CD4-positive, alpha-beta T cell treated with Interleukin-12 subunit alpha and Interleukin-12 subunit beta, for 1 hour (primary cell): ENCODE measurements at regions not wholly inside any gene's neighbourhood (a gene's known extent, or its start where the extent isn't known, plus 50 kb on each side); places are given as distances from the start of the nearest gene placed in this dataset.
"Not testable (repeated sequence)": the region's sequence is repeated elsewhere in the genome, so short reads cannot be mapped to it uniquely, and the experiment has no call there.

Experiments used
- DNase-seq: peaks from one replicate; pipeline ENCODE4 v3.0.0-alpha.2; 2020

DNA sequence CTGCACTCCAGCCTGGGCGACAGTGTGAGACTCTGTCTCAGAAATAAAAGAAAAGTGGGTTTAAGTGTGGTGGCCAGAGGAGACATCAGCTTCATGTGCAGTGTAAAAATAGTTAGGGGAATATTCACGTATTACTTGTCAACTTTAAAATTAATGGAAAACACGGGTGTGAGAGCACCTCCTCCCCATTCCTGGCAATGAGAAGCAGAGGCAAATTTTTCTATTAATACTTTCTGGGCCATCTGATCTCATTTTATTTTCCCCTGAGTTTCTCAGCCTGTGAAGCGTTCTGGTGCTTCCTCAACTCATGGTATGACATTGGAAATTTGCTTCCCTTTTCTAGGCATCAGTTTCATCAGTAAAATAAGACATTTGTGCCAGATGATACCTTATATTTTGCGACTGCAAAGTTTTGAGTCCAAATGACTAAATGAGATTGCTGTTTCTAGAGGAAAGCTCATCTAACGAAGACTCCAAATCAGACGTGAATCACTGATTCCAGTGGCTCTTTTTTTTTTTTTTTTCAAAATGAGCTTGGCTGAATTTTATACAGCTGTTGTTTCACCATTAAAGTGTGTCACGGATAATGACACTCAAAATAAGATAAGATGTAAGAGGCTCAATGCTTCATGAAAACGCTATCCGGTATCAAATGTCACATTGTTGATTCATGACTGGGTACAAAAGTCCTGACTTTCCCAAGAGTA is 104.6 kb downstream of the MSX2 start:
- no peak for DNase-seq

DNA sequence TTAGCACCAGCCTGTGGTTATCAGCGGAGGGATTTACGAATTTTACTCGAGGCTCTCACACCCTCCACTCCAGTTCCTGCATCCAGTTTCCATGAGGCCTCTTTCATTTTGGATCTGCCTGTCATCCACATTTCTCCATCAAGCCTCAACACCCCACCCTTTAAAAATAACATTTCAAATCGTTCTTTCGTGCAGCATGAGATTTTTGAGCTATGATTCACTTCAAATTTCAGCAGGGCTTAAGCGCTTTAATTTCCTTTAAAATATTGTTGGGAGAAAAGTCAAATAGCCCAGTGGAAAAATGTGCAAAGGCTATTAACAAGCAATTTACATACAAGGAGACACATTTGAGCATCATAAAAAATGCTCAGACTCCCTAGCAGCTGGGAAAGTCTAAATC is 103.2 kb downstream of the MSX2 start:
- no peak for DNase-seq

DNA sequence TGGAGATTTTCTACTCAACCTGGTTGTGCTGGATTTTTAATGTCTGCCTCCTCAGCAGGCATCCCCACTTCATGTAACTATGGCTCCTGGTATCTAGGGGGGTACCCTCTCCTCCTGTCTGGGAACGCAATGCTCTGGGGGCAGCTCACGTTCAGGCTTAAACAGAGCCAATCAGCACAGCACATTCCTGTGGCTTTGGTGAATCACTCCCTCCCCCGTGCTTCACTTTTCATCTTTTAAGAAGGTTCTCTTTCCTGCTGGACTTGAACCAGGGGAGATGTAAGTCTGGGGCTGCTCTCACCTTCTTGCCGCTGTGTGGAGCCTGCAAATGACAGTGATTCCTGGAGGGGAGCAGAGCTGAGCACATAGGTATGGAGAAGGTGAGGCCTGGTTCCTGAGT is 101.2 kb downstream of the MSX2 start:
- DNase-seq = no peak

DNA sequence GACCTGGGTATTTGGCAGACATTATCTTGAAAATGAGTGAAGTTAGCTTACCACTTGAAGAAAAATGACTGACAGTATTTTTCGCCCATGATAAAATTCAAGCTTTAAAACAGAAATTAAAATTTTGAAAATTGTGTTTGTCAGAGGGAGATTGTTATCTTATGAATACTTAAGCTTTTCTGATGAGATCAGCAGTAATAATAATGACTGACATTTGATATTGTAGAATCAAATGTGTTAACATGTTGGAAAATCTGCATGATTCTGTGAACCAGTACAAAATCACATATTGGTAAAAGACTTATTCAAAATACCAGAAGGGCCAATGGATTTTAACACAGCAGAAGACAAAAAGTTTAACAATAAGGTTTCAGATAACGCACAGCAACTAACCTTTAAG is 94.0 kb downstream of the MSX2 start:
- no peak for DNase-seq

DNA sequence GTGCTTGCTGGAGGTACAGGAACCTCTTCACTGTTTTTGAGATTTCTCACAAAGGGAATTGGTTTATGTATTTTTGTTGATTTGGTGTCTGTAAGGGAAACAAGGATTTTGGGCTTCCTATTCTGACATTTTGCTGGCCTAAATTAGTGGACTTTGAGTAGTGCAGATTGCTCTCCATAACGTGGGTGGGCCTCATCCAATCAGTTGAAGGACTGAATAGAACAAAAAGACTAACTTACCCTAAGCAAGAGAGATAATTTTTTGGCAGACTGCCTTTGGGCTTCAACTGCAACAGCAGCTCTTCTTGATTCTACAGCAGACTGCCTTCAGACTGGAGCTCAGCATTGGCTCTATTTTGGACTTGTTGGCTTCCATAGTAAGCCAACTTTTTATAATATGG is 93.2 kb downstream of the MSX2 start:
- DNase-seq = no peak

DNA sequence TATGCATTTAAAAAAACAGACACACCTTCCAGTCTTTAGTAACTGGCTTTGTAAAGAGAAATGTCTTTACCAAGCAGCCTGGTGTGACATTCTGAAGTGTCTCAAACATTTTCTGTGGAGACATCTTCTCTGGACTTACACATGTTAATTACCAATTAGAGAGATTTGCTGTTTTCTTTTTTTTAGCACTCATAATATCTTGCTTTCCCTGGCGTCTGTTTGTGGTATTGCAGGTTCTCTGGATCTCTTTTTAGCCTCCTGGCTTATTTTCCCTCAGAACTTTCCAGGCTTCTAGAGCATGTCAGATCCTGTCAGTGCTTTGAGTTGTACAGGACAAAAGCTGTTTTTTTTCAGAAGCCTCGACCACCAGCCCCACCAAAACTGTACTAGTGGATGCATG is 92.5 kb downstream of the MSX2 start:
- no peak for DNase-seq

DNA sequence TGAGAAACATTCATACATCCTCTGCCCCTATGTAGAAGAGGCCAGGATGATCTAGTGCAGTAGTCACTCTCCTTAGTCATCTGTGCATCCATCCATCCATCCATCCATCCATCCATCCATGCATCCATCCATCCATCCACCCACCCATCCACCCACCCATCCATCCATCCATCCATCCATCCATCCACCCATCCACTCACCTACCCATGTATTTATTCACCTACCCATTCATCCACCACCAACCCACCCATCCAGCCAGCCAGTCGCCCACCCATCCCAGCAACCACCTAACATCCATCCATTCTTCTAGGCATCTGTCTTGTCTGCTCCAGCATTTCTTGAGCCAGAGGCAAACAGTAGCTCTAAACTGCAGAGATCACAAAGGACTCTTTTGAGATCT is 87.1 kb downstream of the MSX2 start:
- DNase-seq = no peak

DNA sequence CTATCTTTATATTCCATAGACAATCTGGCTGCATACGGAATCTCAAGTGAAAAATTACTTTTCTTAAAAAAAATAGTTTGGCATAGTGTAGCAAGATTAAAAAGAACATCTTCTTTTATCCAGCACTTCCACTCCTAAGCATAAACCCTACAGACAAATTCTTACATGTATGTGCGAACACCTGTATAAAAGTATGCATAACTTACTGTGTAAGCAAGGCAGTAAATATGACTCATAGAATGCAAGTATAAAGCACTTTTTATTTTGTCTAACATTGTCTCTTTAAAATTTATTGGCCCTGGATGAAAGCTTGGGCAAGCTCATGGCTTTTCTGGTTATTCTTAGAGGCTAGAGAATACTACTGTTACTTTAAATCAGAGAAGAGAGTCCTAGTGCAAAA is 86.4 kb downstream of the MSX2 start:
- no peak for DNase-seq

DNA sequence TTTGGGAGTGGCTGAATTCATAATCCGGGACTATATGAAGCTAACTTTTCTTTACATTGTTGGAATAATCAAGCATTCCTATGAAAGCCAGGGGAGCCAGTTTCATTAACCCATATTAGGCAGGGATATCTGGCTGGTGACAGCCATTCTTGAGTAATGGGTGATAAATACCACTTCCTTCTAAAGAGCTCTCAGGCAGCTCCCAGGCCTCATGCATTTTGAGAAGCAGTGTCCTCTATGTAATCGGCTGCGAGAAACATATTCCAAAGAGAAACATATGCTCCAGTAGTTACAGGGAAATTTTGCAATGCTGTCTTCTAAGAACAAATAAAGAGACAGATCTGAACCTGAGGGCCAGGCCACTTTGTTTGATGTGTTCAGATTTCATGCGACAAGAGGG is 83.1 kb downstream of the MSX2 start:
- no peak for DNase-seq

DNA sequence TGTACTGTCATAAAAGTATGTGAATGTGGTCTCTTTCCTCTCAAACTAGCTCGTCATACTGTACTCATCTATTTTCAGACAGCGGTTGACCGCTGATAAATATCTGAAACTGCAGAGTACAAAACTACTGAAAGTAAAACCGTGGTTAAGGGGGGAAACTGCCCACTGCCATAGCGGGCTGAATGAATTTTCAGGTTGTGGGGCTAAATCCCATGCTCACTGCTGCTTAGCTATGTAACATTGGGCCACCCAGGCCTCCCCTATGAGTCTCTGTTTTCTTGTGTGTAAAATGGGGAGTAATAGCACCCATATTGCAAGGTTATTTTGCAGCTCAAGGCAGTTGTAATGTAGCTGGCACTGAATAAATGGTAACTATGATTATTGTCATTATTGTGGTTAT is 82.3 kb downstream of the MSX2 start:
- DNase-seq = no peak

DNA sequence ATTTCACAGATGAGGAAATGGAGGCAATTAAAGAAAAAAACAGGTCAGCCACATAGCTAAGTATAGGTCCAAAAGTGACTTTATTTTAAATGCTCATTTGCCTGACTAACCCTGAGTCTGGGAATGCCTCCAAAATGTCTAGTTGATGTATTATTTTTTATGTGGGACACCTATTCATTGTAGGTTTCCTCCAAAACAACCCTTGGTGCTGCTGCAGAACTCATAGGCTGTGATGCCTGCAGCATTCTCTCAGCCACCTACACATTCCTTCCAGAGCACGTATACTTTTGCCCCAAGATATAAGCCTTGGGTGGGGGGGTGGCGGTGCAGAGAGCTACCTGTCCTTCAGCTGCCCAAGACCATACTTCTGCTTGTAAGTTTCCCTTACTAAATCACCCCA is 77.4 kb downstream of the MSX2 start:
- no peak for DNase-seq

DNA sequence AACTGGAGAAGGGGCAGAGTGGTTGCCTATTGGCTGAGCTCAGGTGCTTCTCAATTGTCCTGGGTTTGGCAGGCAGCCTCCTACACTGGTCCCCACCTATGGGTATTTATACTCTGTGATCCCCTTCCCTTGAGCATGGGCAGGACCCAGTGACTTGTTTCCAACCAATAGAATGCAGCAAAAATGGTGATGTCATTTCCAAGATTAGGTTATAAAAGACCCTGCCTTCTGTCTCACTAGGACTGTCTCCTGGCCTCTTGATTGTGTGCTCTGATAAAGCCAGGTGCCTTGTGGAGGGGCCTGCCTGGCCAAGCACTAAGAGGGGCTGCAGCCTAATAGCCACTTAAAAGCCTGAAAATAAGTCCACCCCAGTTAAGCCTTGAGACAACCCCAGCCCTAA is 76.1 kb downstream of the MSX2 start:
- DNase-seq = no peak

DNA sequence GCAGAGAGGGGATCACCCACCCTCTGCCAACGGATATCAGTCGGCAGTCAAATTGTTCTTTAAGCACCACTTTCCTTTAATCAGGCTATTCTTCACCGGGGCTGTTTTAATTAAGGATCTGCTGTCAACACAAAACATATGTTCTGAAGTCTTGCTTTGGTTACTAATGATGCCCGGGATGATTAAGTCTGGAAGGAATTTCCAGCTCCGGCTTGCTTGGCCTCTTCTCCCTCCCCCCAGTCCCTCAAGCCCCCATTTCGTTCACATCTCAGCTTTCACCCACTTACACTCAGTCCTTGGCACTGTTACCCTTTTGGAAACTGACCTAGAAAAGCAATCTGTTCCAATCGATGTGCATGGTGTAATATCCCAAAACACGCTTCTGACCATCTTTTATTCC is 74.7 kb downstream of the MSX2 start:
- no peak for DNase-seq

DNA sequence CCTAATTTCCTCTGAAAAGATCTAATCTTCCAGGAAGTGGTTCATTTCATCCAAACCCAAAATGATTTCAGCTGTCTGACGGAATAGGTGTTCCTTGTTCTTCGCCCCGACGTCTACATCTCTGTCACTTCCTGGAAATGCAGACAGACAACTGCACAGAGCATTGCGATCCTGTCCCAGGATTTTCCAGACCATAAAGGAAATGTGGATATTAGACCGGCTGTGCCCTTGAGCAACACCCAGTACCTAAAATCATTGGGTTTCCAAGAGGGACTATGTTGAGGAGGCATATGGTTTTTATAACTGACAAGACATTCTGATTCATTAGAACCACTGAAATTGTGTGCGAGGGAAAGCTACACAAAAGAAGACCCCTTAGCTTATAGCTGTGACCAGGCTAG is 74.2 kb downstream of the MSX2 start:
- DNase-seq = no peak

DNA sequence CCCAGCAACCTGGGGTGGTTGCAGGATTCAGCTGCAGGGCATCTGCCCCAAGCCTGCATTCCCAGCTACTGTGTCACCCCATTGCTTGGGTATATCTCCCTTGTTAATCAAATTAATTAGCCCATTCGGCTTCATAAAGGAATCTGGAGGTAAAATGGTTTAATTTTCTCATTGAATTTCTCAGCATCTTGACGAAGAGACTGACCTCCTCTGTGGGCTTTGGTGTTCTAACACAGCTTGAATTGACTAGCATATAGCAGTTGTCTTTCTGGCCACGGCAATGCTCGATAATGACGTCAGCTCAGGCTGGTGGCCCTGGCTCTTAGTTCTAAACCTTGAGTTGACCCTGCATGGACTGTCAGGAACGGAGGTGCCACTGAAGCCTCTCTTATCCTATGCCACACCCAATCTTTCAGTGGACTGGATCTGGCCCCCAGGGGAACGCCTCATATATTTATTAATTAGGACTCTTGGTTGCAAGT is 72.4 kb downstream of the MSX2 start:
- DNase-seq = no peak

DNA sequence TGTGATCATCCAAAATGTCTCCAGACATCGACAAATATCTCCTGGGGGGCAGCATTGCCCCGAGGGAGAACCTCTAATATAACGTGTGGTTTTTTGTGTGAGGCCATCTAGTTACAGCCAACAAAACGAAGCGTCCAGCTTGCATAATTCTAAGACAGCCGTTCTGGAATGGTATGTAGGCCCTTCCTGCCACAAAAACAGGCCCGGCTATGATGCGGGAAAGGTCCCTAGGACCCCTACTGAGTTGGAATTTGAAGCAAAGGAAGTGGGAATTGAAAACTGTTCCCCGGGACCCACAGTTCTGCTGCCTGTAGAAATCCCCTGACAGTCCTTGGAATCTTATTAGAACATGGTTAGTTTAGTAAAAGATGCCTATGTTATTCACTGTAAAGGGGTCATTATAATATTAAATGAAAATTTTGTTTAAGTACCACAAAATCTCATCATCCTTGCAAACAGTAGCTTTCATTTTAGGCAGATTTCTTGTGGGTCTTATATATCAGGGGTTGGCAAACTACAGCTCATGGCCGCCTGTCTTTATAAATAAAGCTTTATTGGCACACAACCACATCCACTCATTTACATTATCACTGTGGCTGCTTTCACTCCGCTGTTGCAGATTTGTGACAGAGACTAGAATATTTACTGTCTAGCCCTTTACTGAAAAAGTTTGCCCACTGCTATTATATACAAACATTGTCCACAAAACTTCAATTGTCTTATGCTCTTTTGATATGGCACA is 70.7 kb downstream of the MSX2 start:
- no peak for DNase-seq

DNA sequence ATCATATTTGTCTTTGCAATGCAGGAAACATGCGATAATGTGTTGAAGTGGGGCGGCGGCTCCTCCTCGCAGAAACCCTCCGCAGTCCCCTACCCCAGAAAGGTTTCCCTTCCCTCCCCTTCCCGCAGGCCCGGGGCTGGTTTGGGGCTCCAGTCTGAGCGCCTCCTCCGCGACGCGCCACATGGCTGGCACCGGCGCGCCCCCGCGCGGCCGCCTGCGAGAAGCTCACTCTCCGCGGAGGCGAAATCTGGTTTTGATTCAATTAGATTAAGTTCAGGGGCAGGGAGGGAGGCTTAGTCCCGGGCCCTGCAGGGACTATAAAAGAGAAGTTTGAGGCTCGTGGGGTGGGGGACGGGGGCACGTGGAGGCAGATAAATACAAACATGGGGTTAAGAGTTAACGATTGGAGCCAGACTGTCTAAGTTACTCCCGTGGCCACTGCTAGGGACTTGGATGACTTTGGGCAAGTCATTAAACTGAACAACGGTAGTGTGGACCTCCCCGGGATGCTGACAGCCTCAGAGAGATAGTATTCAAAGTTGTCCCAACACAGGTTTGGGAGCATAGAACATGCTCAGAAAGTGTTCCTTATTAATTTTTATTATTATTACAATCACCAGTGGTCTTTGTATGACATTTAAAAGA is 69.4 kb downstream of the MSX2 start:
- DNase-seq = peak; percentile 33

DNA sequence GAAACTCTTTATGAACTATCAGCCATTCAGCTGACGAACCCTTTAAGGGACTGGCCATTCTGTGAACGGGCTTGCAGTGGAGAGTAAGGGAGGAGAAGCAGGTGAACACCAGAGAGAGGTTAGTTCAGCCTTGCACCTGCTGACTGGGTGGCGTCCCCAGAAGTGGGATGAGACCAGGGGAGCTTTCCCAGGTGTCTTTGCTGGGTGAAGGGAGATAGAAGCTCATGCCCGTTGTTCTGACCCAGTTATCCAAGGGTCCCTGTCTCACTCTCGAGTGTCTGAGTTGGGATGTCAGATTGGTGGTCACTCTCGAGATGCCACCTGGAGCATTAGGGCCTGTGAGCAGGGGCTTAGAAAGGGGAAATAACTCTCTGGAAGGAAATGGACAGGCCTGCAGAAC is 68.7 kb downstream of the MSX2 start:
- no peak for DNase-seq

DNA sequence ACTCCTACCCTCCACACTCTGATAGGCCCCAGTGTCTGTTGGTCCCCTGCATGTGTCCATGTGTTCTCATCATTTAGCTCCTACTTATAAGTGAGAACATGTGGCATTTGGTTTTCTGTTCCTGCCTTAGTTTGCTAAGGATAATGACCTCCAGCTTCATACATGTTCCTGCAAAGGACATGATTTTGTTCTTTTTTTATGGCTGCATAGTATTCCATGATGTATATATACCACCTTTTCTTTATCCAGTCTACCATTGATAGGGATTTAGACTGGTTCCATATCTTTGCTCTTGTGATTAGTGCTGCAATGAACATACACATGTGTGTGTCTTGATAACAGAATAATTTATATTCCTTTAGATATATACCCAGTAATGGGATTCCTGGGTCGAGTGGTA is 67.9 kb downstream of the MSX2 start:
- DNase-seq = not testable (repeated sequence)

DNA sequence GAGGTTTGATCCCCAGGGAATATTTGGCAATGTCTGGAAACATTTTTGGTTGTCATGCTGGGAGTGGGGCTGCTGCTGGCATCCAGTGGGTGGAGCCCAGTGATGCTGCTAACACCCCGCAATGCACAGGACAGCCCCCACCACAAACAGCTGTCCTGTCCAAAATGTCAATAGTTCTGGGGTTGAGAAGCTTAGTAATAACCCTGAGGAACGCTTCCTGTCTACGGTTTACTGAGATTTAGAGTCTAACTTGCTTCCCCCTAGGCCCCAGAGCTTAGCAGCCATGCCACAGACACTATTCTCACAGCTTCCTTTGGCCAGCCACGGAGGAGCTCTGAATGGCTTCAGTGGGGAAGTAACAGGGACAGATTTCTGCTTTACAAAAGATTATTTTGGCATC is 66.5 kb downstream of the MSX2 start:
- DNase-seq = no peak

DNA sequence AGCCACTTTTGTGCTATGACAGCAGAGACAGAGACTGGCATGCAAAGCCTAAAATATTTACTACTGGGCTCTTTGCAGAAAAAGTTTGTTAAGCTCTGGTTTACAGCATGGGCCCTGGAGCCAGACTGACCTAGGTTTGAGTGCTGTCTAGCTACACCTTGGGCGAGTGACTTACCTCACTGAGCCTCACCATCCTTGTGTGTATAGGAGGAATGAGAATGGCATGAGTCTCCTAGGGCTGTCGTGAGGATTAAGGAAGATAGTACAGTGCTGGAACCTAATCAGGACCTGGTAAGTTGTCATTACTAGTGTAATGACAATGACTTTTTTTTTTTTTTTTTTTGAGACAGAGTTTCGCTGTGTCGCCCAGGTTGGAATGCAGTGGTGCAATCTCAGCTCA is 65.2 kb downstream of the MSX2 start:
- DNase-seq = no peak

DNA sequence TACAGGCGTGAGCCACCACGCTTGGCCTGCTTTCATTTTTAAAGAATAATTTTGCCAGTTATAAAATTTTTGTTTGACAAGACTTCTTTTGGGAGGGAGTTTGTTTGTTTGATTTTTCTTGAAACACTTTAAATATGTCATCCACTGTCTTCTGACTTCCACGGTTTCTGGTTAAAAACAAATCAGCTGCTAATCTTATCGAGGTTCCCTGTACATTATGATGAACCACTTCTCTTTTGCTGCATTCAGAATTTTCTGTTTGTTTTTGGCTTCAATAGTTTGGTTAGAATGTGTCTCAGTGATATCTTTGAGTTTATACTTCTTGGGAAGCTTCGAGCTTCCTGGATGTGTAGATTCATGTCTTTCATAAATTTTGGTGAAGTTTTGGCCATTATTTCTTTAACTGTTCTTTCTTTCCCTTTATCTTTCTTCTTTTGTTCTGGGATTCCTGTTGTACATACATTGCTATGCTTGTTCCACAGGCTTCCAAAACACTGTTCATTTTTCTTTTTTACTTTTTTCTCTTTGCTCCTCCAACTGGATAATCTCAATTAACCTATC is 60.8 kb downstream of the MSX2 start:
- no peak for DNase-seq
